IPS DF 19.7 (cell line): ENCODE measurements at regions not wholly inside any gene's neighbourhood (a gene's known extent, or its start where the extent isn't known, plus 50 kb on each side); places are given as distances from the start of the nearest gene placed in this dataset.

Experiments used
- DNase-seq: peaks from one replicate; pipeline ENCODE4 v3.0.0-alpha.2; 2013; ENCODE audit warnings: low read depth, low spot score

DNA sequence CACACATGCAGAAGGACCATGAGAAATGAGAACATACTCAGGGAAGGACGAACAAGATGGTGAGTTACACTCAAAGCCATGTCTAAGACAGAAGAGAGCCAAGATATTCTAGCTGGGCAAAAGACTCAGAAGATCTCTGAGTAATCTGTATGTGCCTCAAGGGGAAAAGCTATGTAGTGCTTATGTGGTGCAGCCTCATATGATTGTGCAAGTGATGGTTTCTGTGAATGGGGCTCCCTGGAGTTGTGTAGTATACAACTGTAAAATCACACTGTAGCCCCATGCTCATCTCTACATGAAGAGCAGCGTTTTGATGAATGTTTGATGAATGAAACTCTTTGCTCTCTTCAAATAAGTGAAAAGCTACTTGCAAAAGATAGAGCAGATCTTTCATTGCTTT, 57.5 kb downstream of the OSR1 start:
- no peak for DNase-seq

DNA sequence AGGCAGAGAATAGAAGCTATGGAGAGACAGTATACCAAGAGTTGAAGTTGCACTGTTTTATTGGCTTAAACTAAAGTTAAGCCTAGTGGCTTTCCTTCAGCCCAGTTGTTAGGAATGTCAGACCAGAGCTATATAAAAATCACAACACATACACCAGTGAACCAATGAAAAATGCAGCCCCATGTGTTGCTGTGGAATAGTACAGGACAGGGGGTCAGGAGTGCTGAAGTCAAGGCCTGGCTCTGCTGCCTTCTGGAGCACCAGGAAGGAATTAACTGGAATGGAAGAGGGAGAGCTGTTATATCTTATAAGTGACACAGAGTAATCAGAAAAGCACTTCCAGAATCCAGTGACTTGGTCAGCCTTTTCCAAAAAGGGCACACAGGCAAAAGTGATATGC, 58.9 kb downstream of the OSR1 start:
- DNase-seq = no peak

DNA sequence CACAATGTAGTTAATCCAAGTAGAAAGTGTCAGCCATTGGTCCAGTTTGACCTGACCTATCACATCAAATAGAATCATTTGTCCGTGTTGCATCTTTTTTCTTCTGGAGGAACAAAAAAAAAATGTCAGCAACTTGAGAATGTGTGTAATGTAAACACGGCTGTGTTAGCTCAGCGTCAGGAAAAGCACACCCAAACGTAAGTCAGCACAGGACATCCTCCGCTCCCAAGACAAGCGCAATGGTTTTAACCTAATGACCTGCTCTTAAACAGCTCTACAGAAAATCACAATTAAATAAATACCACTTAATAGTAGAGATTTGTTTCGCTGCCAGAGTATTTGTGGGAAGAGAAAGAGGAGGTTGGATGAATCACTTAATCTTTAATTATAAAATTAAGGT, 59.4 kb downstream of the OSR1 start:
- no peak for DNase-seq

DNA sequence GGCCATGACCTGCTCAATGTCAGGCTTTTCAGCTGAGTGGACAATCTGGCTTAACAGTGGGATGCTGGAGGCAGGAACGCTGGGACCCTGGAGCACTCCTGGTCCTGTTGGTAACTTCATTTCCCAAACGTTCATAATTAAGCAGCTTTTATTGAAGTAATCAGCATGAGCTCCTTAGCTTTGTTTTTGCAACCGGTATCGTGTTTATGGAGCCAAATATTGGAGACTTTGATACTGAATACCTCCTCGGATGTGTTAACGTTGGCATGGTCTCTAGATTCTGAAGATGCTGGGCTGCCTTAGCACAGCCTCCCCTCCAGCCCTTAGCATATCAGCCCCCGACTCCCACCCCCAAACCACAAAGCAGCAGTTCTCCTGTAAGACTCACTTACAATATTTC, 60.7 kb downstream of the OSR1 start:
- DNase-seq = no peak

DNA sequence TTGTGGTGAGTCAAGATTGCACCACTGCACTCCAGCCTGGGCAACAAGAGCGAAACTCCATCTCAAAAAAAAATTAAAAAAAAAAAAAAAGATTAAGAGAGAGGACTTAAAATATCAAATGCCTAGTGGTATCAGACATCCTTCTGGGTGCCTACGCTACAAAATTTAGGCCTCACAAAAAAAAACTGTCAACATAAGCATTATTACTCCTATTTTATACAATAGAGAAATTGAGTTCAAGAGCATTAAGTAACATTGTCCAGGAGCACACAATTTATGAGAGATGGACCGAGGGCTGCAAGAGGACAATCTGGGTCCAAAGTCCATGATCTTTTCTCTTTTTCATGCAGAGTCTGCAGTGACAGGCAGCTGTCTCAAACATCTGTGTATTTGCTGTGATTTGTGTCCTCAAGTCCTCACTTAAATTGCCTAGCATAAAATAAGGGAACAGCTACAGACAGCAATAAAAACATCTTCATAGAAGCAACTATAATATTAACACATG, 62.4 kb downstream of the OSR1 start:
- no peak for DNase-seq

DNA sequence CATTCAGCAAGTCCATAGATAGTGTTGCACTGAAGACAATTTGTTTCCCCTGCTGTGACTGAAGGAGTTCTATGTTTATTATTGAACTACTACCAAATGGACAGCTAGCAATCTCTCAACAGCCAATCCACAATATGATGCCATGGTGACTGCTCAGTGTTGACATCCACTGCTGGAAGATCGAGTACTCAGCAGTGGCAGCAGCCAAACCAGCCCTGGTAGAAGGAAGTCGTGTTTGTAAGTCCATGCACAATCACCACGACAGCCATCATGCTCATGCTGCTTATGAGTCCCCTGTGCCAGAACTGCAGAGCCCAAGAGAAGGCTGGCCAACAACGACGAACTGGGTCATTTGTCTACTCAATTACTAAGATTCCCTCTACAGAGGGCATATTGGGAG, 66.4 kb downstream of the OSR1 start:
- DNase-seq = no peak

DNA sequence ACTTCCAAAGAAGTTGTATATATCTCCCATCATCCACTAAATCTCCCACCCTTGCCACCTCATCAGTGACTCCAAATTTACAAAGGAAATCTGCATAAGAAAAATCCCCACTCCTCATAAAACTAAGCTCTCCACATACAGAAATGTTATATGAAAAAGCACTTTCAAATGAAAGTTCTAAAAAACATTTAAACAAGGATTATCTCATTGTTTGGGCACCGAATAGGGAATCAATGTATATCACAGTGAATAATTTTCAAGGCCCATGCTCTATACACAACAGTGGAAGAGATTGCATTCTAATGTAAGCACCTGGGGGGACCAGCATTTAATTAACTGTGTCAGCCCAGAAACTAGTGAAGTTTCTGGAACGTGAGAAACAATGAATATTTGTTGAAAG, 70.1 kb downstream of the OSR1 start:
- DNase-seq = no peak

DNA sequence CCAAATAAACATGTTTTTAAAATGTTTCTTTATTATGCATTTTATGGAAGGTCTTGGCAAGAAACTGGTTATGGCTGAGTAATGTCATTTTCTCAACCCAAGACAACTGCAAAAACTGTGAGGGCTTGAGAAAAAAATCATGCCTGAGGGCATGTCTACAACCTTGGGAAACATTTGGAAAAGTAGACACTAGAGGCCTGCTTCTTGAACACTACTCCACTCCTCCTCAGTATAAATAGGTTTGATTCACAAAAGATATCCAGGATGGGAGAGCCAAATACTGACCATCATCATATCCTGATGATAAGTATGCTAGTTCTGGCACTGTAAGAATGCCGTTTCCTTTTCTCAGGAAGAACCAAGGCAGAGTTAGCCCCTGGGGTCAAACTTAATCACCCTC, 71.1 kb downstream of the OSR1 start:
- no peak for DNase-seq

DNA sequence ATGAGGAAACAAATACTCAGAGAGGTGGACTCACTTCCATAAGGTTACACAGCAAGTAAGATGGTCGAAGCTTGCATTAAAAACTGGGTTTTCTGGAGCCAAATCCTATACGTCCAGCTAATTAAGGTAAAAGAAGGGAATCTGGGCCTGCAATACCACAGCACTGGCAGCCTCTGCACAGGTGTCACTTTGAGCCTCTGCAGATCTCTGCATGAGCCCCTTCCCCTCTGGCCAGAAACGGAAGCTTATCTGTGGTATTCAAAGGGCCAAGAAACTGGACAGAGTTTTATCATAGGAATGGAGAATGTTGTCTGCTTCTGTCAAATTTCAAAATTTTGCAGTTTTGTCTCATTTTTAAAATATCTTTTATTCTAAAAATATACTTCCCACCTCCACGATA, 76.1 kb downstream of the OSR1 start:
- DNase-seq = no peak

DNA sequence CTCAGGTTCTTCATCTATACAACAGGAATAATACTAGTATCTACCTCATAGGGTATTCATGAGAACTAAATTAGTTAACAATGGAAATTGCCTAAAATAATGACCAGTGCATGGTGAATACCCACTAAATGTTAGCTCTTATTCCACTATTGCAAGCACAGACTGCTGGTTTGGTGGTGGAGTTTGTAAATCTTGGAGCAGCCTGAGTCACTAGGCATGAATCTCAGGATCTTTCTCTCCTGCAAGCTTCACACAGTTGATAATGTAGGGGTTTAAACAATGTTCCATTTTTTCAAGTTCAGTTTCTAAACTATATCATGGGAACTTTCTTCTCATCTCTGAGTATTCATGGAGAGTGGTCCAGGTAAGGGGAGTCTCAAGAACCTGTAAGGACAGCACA, 84.0 kb downstream of the OSR1 start:
- no peak for DNase-seq

DNA sequence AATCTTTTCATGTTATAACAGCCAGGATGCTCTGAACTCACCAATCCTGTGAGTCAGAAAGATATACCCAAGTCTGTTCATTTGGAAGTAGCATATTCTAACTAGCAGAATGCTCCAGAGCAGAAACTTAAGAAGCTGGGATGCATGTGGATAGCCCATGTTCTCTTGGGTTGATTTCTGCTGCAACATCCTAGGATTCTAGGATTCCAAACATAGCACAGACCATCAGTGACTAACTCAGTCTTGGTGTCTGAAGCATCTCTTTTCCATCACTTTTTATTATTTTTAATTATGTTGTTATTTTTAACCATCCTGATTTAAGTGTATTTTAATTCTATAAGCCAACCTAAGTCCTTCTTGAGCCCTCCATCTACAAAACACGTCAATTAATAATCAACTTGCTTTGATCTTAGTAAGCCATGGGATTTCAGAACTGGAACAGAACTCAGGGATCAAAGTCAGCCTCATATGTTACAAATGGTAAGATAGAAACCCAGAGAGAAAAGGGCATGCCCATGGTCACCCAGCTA, 85.4 kb downstream of the OSR1 start:
- no peak for DNase-seq

DNA sequence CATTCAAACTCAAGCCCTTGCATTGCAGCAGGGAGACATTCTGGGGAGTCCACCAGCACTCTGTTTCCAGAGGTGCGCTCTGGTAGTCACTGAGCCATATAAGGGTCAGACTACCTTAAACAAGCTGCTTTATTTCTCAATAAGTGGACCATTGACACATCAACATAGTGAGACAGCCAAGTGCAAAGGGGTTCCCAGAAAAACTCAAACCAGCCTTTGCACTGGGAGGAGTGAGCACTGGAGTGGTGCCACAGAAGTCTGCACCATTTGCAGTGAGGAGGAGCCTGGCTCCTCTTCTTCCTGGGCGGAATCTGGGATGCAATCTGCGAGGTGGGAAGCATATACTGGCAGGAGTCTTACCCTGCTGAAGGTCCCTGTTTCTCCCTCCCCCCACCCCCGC, 86.4 kb downstream of the OSR1 start:
- DNase-seq = no peak

DNA sequence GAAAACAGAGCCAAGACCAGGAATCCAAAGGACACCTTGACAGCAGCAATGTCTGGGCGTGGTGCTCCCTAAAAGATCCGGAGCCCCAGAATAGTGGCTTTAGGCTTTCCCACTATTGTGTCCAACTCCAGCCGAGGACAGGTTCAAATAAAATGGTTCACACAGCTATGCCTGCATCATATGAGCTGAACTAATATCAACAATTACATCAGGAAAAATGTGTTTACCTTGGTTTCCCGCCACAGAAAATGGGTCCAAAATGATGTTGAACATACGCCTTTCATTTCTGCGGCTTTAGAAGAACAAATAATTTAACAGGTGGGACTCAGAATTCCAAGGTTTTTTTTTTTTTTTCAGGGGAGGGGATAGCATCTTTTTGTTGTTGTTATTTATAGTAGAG, 93.6 kb downstream of the OSR1 start:
- DNase-seq = no peak

DNA sequence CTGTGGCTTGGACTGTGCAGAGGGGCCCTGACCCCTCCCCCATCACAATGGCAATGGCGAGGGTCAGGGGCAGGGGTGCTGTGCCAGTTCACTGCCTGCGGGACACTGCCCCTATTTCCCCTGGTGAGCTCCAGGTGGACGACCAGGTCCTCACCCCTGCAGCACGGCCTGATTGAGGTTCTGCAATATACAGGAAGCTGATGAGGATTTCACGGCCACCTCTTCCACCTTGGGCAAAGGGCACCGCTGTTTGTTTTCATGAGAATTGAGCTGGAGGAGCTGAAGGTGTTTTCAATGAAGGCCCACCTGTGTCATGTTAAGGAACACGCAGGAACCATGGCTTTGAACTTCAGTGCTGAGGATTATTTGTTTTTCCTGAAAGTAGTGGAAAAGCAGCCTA, 96.3 kb downstream of the OSR1 start:
- no peak for DNase-seq

DNA sequence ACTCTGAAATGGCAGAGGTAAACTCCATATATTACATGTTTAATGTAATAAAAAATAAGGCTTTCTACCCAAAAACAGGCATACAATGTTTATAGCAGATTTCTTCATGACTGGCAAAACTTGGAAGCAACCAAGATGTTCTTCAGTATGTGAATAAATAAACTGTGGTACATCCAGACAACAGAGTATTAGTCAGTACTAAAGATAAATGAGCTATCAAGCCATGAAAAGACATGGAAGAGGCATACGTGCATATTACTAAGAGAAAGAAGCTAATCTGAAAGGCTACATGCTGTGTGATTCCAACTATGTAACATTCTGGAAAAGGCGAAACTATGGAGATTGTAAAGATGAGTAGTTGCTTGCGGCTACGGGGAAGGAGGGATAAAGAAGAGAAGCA, 97.4 kb downstream of the OSR1 start:
- no peak for DNase-seq

DNA sequence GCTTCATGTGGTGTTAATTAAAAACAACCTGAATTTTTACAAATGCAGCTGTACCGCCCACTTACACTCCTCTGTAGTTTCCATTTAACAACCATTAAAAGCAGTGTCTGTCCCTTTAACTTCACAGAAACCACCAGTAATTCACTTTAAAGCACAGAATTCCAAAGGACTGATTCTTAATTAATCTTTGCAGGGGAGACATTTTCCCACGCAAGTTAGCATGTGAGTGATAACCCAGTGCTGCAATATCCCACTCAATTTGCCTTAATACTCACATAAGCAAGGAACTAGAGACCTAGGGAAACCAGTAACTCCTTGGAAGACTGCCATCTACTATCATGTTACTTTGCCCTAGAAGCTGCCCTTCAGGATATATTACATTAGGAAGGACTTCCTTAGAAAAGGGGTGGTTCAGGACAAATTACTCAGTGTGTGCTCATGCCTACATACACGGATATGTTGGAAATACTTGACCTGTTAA, 102.3 kb downstream of the OSR1 start:
- DNase-seq = no peak

DNA sequence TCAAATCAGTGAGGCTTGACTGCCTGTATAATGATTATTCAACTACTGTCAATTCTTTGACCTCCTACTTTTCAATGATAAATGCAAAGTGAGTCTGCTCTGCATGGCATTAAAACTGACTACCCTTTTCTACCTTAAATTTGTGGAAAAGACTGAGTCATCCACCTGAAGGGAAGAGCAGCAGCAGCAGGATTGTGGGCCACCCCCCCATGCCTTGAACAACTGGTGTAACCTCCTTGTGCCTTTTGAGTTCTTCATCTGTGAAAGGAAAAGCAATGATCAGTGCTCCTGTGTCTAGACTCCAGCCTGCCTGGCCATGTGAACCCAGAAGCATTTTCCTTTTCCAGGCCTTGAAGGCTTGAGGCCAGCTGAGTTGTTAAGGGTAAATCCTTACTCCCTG, 102.9 kb downstream of the OSR1 start:
- DNase-seq = no peak

DNA sequence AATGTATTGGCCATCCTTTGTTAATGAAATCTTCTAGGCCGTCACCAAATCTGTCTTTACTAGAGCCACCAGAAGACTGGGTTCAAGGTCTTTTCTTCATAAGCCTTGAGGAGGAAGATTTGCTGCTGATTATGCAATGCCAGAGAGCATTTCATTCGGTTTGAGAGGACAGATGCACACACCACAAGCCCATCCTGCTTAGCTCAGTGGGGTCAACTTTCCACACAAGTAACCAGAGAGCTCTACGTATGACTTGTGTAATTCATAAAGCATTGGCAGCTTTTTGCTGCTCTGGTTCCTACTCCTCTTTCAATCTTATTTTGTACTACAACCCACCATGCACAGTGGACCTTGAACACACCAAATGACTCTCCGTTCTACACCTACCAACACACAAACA, 106.9 kb downstream of the OSR1 start:
- DNase-seq = no peak

DNA sequence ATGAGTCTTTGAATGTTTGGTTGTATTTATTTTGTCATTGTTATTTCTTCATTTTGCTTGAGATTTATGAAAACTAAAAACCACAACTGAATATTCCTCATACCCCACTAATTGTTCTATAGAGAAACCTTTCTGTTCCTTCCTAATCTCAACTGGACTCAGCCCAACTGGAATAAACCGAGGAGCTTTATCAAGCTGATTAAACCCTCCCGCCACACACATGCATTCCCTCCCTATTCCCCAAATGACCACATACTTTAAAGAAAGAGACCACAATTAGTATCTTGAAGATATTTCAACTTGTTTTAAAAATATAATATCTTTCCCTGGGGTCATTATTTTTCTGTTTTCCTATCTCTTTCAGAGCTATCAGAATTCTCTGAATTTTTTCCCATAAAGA, 107.5 kb downstream of the OSR1 start:
- DNase-seq = no peak

DNA sequence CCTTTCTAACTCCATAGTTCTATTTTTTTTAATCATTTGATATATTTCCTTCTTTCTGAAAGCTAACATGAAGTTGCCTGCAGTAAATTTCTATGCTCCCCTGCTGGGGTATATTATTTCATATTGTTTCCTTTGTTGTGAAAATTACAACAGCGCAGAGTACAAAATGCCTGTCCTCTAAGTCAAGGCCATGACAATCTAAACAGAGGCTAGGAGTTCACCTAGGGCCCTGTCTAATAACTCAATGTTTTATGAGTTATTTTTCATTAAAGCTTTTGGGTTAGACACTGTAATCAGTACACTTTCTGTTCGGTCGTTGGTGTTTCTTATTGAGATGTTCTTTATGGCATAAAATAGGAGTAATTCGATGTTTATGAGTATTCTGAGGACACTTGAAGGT, 111.2 kb downstream of the OSR1 start:
- DNase-seq = no peak

DNA sequence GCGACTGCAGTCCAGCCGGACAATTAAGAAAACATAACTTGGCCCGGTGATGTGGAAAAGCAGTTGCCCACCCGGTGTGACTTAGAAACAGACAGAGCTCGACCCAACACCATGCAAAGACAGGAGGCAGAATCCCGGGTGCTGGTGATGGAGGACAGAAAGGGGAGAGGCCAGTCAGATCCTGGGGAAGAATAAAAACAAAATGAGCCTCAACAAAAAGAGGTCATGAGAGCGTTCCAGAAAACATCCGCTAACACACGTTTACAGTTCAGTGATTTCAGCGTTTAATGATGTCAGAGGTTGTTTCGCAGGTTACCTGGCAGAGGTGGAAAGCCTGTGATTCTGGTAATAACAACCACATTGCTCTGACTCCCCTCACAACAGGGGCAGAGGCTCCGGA, 111.9 kb downstream of the OSR1 start:
- no peak for DNase-seq

DNA sequence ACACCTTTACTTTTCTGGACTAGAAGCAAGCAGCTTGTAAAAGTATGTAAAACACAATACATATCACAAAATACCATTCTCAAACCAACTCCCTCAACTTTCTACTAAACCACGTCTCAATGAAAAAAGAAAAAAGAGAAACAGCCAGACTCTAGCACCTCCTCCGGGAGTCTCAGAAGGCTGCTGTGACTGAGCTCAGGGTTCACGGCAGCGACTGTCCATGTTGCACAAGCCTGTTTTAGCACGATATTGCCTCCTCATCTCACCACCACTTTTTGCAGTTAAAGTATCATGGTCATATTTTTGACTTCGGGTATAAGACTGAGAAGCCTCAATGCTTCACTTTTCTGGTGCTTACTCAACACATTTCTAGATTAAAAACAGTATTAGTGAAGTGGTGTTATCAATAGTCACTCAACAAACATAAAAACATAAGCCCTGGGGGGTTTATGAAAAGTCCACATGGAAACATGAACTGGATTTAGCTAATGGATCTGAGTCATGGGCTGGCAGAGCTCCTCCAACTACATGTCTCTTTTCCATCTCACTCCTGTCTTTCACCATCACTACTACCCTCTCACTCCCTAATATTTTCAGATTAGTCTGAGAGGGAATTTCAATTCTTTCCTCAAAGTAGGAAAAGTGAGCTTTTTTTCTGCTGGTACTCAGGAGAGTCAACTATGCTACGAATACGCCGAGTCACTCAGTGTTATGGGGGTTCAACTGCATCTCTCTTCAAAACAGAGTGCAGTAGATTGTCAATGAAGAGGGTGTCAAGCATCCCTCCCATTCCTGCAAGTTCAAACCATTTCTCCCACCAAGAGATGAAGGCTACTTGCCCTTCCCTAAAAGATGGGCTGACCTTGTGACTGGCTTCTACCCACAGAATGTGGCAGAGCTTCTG, 113.7 kb downstream of the OSR1 start:
- no peak for DNase-seq

DNA sequence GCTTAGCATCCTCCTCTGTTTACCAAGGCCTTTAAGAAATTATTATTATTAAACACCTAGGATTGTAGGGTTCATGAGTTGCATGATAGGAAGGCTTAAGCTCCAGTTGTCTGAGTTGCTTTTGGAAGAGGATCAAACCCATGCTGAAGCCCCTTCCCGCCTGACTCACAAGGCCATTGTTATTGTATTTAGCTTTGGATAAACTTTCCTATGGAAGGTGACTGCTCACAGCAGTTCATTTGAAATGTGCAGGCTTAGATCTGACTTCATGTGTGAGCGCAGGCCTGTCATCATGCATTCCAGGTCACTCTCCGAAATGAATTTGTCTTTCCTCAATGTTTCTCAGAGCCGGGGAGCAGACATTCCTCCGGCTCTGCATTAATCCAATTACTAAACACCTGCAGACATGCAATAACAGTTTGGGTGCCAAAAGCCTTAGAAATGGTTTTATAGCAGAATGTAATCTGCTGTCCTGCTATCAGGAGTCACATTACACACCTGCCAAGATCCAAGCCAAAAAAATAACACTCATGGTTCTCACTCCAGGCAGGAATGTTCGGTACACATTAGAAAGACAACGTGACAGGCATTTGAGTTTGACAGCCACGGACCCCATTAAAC, 119.9 kb downstream of the OSR1 start:
- no peak for DNase-seq
